Vagina (tissue), 2 donors: ENCODE measurements at regions not wholly inside any gene's neighbourhood (a gene's known extent, or its start where the extent isn't known, plus 50 kb on each side); places are given as distances from the start of the nearest gene placed in this dataset.
A peak's percentile ranks its signal among the peaks of the same experiment; 100 is the strongest.

Experiments used
- DNase-seq, 2 donors: peaks; one replicate each; pipeline ENCODE4 v3.0.0-alpha.2; 2017; ENCODE audit errors: extremely low spot score in 2 of 2
- H3K27ac ChIP-seq: fragments of 200-600 bp; sonication (generic); one replicate; pipeline ENCODE4 v1.5.1; 2019
- H3K27me3 ChIP-seq: fragments of 200-600 bp; sonication (generic); one replicate; pipeline ENCODE4 v1.5.1; 2019
- H3K36me3 ChIP-seq, 2 donors: fragments of 200-600 bp; sonication (generic); one replicate each; pipeline ENCODE4 v1.5.1; 2017 to 2019
- H3K4me1 ChIP-seq: fragments of 200-600 bp; sonication (generic); one replicate; pipeline ENCODE4 v1.5.1; 2019
- H3K4me3 ChIP-seq, 2 donors: fragments of 200-600 bp; sonication (generic); 1 replicate in 1 of 2; 2 replicates in 1 of 2; pipeline ENCODE4 v1.5.1; 2016 to 2019
- H3K9me3 ChIP-seq: fragments of 200-600 bp; sonication (generic); one replicate; pipeline ENCODE4 v1.5.1; 2019
- CTCF ChIP-seq, 3 experiments: fragments of 450-650 bp in 2 of 3; fragments of 200-600 bp in 1 of 3; sonication (generic) in 1 of 3; IDR thresholded peaks; one replicate each; pipeline ENCODE4 v1.5.1; 2017 to 2019; ENCODE audit warnings: antibody characterized with exemption in 3 of 3, mild to moderate bottlenecking in 2 of 3, moderate library complexity in 2 of 3
- POLR2A ChIP-seq, 2 donors: fragments of 450-650 bp; IDR thresholded peaks; one replicate each; pipeline ENCODE4 v1.6.1; 2017; ENCODE audit warnings: antibody characterized with exemption in 2 of 2, mild to moderate bottlenecking in 2 of 2, moderate library complexity in 2 of 2
- POLR2AphosphoS5 ChIP-seq, 2 donors: sonication (generic); formaldehyde crosslinking; IDR thresholded peaks; one replicate each; pipeline ENCODE4 v1.9.0; 2017; ENCODE audit warnings: antibody characterized with exemption in 2 of 2, mild to moderate bottlenecking in 2 of 2, low read depth in 1 of 2; ENCODE audit not compliant: insufficient read depth in 1 of 2
- intact Hi-C: fragments of 100-400 bp; cut with DNase I; formaldehyde crosslinking; loops from one replicate; pipeline ENCODE4 v1.15.1; 2023

- Histone ChIP-seq H3K27ac (no peak overlapping the region), H3K4me1 (no peaks in the 10 kb centered on the region), H3K4me3 (no peak overlapping the region), H3K36me3 (no peaks in the 10 kb centered on the region), H3K9me3 (no peaks in the 10 kb centered on the region), H3K27me3 (no peaks in the 10 kb centered on the region)
- intact Hi-C loops, result loop anchor here (10.0 kb wide), 1 partner anchor 125 kb away; no protein-coding TSS in a partner anchor
- DNase-seq, result no peak
- TF ChIP-seq CTCF (IDR thresholded peaks at IDR 0.05), result no peak
- no peak for TF ChIP-seq POLR2A (IDR thresholded peaks at IDR 0.05)
- no peak for TF ChIP-seq POLR2AphosphoS5 (IDR thresholded peaks at IDR 0.05; ENCODE audit: insufficient read depth in 1 of 2, low read depth in 1 of 2)
Measured at GRCh38 chr6:133769463-133769862, 119.5 kb upstream of the TCF21 start.

GRCh38 chr6:133772567-133772966 is 116.3 kb upstream of the TCF21 start:
- DNase-seq, result no peak
- Histone ChIP-seq H3K4me1 (no peaks in the 10 kb centered on the region), H3K4me3 (no peak overlapping the region), H3K27ac (no peak overlapping the region), H3K27me3 (no peaks in the 10 kb centered on the region), H3K36me3 (no peaks in the 10 kb centered on the region), H3K9me3 (no peaks in the 10 kb centered on the region)
- intact Hi-C loops, result no loop called here
- TF ChIP-seq POLR2A (IDR thresholded peaks at IDR 0.05) (no peak), POLR2AphosphoS5 (IDR thresholded peaks at IDR 0.05; ENCODE audit: insufficient read depth in 1 of 2, low read depth in 1 of 2) (no peak), CTCF (IDR thresholded peaks at IDR 0.05) (no peak)

GRCh38 chr6:133773776-133774175 is 115.1 kb upstream of the TCF21 start:
- DNase-seq, result no peak
- Histone ChIP-seq H3K27me3 (no peaks in the 10 kb centered on the region), H3K36me3 (no peaks in the 10 kb centered on the region), H3K4me3 (no peak overlapping the region), H3K9me3 (no peaks in the 10 kb centered on the region), H3K4me1 (no peaks in the 10 kb centered on the region), H3K27ac (no peak overlapping the region)
- no peak for TF ChIP-seq POLR2A (IDR thresholded peaks at IDR 0.05)
- no peak for TF ChIP-seq CTCF (IDR thresholded peaks at IDR 0.05)
- TF ChIP-seq POLR2AphosphoS5 (IDR thresholded peaks at IDR 0.05; ENCODE audit: insufficient read depth in 1 of 2, low read depth in 1 of 2), result no peak
- intact Hi-C loops, result no loop called here

- Histone ChIP-seq H3K4me1 (no peaks in the 10 kb centered on the region), H3K4me3 (no peak overlapping the region), H3K9me3 (no peaks in the 10 kb centered on the region), H3K36me3 (no peaks in the 10 kb centered on the region), H3K27ac (no peak overlapping the region), H3K27me3 (no peaks in the 10 kb centered on the region)
- TF ChIP-seq POLR2A (IDR thresholded peaks at IDR 0.05), result no peak
- TF ChIP-seq POLR2AphosphoS5 (IDR thresholded peaks at IDR 0.05; ENCODE audit: insufficient read depth in 1 of 2, low read depth in 1 of 2), result no peak
- no peak for TF ChIP-seq CTCF (IDR thresholded peaks at IDR 0.05)
- DNase-seq, result no peak
- intact Hi-C loops, result no loop called here
Measured at GRCh38 chr6:133774356-133774755, 114.6 kb upstream of the TCF21 start.

- DNase-seq, result no peak
- Histone ChIP-seq H3K27me3 (no peaks in the 10 kb centered on the region), H3K4me3 (no peak overlapping the region), H3K4me1 (peaks cover 6% of the 10 kb centered on the region), H3K36me3 (no peaks in the 10 kb centered on the region), H3K27ac (peak overlapping the region; percentile 40), H3K9me3 (no peaks in the 10 kb centered on the region)
- intact Hi-C loops, result no loop called here
- TF ChIP-seq POLR2A (IDR thresholded peaks at IDR 0.05) (no peak), POLR2AphosphoS5 (IDR thresholded peaks at IDR 0.05; ENCODE audit: insufficient read depth in 1 of 2, low read depth in 1 of 2) (peak in 1 of 2 donors; percentile 70), CTCF (IDR thresholded peaks at IDR 0.05) (no peak)
Measured at GRCh38 chr6:133778414-133779130, 110.3 kb upstream of the TCF21 start.
